ENCODE measurements at regions not wholly inside any gene's neighbourhood (a gene's known extent, or its start where the extent isn't known, plus 50 kb on each side); places are given as distances from the start of the nearest gene placed in this dataset.

GRCh38 chr6:125668071-125668470, 81.4 kb upstream of the HEY2 start:
- TF ChIP-seq, protein P1, sequence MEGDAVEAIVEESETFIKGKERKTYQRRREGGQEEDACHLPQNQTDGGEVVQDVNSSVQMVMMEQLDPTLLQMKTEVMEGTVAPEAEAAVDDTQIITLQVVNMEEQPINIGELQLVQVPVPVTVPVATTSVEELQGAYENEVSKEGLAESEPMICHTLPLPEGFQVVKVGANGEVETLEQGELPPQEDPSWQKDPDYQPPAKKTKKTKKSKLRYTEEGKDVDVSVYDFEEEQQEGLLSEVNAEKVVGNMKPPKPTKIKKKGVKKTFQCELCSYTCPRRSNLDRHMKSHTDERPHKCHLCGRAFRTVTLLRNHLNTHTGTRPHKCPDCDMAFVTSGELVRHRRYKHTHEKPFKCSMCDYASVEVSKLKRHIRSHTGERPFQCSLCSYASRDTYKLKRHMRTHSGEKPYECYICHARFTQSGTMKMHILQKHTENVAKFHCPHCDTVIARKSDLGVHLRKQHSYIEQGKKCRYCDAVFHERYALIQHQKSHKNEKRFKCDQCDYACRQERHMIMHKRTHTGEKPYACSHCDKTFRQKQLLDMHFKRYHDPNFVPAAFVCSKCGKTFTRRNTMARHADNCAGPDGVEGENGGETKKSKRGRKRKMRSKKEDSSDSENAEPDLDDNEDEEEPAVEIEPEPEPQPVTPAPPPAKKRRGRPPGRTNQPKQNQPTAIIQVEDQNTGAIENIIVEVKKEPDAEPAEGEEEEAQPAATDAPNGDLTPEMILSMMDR (conservative IDR thresholded peaks at IDR 0.05 in 1 of 2, IDR thresholded peaks at IDR 0.05 in 1 of 2; ENCODE audit: extremely low read depth in 1 of 2, insufficient read depth in 1 of 2, low read depth in 1 of 2, low read length in 2 of 2) = no peak
- TF ChIP-seq EZH2 (IDR thresholded peaks at IDR 0.05; ENCODE audit: borderline replicate concordance, low read length) = no peak
